NCI-H146 treated with DMSO at 0.1 percent for 48 hours (cell line): ENCODE measurements at regions not wholly inside any gene's neighbourhood (a gene's known extent, or its start where the extent isn't known, plus 50 kb on each side); places are given as distances from the start of the nearest gene placed in this dataset.
A peak's percentile ranks its signal among the peaks of the same experiment; 100 is the strongest.

Source experiments
- DNase-seq: peaks from one replicate; lab custom pipeline; 2025; ENCODE audit not compliant: unreplicated experiment; lab: John Stamatoyannopoulos, UW

DNA sequence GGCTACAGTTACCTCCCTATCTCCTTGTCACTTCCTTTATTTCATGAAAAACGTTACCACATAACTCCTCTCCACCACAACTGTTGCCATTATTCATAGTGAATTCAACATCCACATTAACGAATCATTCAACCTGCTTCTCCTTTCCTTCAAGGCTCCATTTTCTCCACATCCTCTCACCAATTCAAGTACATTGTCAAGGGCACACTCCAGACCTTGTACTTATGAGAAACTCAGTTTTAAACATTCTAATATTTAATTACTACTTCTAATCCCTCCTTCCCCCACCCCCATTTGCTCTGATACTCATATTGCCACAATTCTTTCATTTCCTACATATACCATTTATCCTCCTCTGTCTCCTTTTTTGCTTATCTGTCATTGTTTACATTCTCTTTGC, 871.2 kb downstream of the TUSC7 start:
- no peak for DNase-seq

- DNase-seq: no peak
Observed at GRCh38 chr3:117586161-117586560, 876.6 kb downstream of the TUSC7 start.

DNA sequence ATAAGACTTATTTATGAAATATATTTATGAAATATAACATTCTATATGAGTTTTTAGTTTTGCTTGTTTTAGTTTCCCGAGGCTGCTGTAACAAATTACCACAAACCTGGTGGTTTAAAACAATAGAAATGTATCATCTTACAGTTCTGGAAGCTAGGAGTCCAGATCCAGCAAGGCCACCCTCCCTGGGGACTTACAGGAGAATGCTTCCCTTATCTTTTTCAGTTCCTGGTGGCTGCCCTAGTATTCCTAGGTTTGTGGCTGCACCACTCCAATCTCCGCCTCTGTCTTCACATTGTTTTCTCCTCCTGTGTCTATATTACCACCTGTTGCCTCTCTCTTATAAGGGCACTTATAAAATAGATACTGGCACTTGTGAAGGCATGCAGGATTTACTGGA, 877.8 kb downstream of the TUSC7 start:
- no peak for DNase-seq

DNA sequence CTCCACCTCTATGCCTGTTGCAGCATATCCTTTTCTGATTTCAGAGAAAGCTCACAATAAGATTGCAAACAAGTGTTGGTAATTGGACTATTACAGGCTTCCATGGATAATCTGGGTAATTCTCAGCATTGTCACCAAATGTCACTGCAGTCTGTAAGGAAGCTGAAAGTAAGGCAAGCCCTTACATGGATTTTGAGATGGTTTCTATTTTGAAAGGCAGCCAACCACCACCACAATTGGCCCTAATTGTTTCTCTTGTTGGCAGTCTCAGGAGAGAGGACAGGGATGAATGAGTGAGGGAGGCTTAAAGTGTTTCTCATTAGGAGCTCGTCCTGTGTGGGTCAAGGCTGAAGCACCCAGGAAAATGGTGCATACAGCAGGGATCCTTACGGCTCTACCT, 879.9 kb downstream of the TUSC7 start:
- no peak for DNase-seq

DNA sequence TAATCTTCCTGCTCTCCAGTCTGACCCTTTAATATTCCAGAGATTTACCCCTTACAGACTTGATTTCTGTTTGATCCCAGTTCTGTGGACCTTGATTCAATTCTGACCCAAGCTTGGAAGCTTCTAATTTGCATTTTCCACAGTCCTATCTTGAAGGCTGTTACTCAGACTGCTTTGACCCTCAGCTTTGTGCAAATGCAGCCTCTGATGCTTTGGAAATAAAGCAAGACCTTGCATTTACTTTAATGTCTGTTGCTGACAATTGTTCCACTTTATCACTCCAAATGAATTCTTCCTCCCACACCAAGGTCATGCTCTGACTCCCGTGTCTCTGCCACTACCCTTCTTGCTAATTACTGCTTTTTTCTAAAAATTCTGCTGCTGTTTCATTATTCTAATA, 886.0 kb downstream of the TUSC7 start:
- DNase-seq: no peak

DNA sequence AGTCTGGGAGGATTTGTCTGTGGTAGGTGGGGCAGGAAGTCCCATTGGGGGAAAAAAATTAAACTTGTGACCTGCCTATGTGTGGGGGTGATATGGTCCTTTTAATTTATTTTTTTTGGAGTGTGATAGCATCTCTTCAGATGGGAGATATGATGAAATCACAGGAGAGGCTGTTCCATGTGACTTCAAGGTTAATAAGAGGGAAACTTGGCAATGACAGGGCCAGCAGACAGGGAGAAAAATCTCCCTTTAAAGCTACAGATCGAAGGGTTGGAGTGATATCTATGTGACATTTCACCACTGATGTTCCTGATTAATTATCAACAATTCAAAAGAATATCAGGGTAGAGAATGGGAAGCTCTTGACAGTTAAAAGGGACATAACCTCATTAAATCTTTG, 886.9 kb downstream of the TUSC7 start:
- DNase-seq: no peak

GRCh38 chr3:117597865-117598264, 888.3 kb downstream of the TUSC7 start:
- no peak for DNase-seq

DNA sequence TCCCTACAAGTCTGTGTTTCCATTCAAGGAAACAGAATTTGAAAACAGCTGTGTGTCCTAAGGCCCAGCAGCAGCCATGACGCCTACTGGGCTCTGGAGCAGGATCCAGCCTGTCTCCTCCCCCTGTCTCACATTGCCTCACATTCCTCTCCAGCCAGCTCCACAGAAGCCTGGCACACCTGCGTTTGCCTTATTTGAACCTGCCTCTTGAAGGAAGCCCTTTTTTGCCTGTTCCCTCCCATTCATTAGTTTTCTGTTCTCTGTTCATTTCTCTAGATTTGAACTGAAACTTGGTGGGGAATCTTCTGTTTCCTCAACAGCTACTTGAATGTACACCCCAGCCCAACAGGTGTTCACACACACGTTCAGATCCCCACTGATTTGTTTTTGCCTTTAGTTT, 890.5 kb downstream of the TUSC7 start:
- no peak for DNase-seq

DNA sequence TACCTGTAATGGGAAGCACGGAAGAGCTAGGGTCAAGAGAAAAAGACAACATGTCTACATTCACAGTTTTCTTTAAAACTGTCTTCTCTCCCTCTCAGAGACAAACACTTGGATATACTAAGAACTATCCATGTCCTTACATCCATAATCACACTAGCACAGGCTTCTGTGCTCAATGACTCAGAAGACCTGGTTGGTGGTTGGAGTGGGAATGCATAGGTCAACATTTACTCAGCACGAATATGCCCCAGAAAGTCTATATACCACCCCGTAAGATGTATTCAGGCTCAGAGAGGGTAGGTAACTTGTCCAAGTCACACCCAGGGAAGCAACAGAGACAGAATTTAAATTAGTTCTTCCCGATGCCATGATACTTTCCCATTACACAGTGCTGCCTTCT, 891.1 kb downstream of the TUSC7 start:
- no peak for DNase-seq

- no peak for DNase-seq
Observed at GRCh38 chr3:117602058-117602644, 892.6 kb downstream of the TUSC7 start.

- no peak for DNase-seq
Observed at GRCh38 chr3:117603097-117603496, 893.5 kb downstream of the TUSC7 start.

GRCh38 chr3:117606866-117607265, 897.3 kb downstream of the TUSC7 start:
- DNase-seq: no peak

GRCh38 chr3:117609330-117609729, 899.8 kb downstream of the TUSC7 start:
- no peak for DNase-seq

- DNase-seq: no peak
Observed at GRCh38 chr3:117610156-117610555, 900.6 kb downstream of the TUSC7 start.

GRCh38 chr3:117611211-117611610, 901.6 kb downstream of the TUSC7 start:
- peak; percentile 17 for DNase-seq

DNA sequence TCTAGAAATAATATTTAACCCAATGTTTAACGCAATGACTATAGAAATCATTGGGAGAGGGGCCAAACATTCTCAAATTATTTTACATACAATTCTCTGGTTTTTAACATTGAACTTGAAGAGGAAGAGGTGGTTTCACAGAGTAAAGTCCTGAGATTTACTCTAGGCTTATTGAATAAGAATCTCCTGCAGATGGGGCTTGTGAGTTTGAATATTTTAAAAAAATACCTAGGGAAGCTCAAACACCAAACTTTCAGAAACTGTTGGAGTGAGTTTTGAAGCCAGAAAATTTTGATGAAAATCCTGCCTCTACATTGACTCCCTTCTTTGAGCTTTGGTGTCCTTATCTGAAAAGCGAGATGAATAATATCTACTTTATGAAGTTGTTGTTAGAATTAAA, 906.6 kb downstream of the TUSC7 start:
- DNase-seq: no peak

- no peak for DNase-seq
Observed at GRCh38 chr3:117617906-117618305, 908.3 kb downstream of the TUSC7 start.

DNA sequence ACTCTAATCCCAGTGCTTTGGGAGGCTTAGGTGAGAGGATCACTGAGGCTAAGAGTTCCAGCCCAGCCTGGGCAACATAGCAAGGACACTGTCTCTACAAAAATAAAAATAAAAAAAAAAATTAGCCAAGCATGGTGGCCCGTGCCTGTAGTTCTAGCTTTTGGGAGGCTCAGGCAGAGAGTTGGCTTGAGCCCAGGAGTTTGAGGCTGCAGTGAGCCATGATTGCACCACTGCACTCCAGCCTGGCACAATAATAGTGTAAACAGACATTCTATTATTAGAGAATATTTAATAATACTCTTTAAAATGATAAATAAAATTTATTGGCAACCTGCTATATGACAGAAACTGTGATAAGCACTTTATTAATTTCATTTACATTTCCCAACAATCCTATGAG, 908.9 kb downstream of the TUSC7 start:
- DNase-seq: no peak

GRCh38 chr3:117619805-117620204, 910.2 kb downstream of the TUSC7 start:
- DNase-seq: no peak

- no peak for DNase-seq
Observed at GRCh38 chr3:117622171-117622841, 912.7 kb downstream of the TUSC7 start.

- no peak for DNase-seq
Observed at GRCh38 chr3:117624424-117624823, 914.8 kb downstream of the TUSC7 start.

- DNase-seq: no peak
Observed at GRCh38 chr3:117625174-117625573, 915.6 kb downstream of the TUSC7 start.

DNA sequence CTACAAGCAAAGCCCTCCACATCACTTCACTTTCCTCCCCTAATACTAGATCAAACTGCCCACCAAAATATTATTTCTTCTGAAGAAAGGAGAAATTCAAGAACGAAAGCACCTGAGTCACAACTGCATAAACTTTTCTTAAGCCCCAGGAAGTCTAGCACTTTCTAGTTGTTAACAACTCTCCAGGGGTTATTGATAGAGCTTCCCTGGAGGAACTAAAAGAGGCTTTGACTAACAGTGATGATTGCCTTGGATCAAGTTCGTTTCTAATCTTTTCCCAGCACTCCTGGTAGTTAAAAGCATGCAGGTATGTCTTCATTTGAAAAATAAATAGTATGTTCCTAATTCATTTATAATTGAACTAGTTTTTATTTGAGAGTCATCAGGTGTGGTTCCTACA, 917.0 kb downstream of the TUSC7 start:
- DNase-seq: no peak
